Right cardiac atrium (tissue), 5 donors: ENCODE measurements at regions not wholly inside any gene's neighbourhood (a gene's known extent, or its start where the extent isn't known, plus 50 kb on each side); places are given as distances from the start of the nearest gene placed in this dataset.

Experiments
- ATAC-seq, 2 donors: fragments of 200-7000 bp; cut with Tn5 transposase; one replicate each; pipeline versions ENCODE4 v1.8.0 to v1.9.1; 2020; ENCODE audit warnings: moderate library complexity in 2 of 2, mild to moderate bottlenecking in 1 of 2
- DNase-seq, 3 donors: peaks; one replicate each; pipeline ENCODE4 v3.0.0-alpha.2; 2020
- H3K27ac ChIP-seq: one replicate; pipeline ENCODE4 v1.5.1; 2013; ENCODE audit warnings: mild to moderate bottlenecking, low read length, control low read depth, moderate library complexity
- H3K27me3 ChIP-seq: one replicate; pipeline ENCODE4 v1.6.1; 2013; ENCODE audit not compliant: control insufficient read depth, insufficient read depth
- H3K4me1 ChIP-seq: one replicate; pipeline ENCODE4 v1.6.1; 2013; ENCODE audit warnings: low read length; ENCODE audit not compliant: control insufficient read depth, insufficient read depth
- H3K4me3 ChIP-seq: one replicate; pipeline ENCODE4 v1.5.1; 2013; ENCODE audit warnings: low read length, control low read depth
- H3K9me3 ChIP-seq: one replicate; pipeline ENCODE4 v1.6.1; 2013; ENCODE audit warnings: low read length; ENCODE audit not compliant: control insufficient read depth
- WGBS: extraction: QIAGEN DNeasy Blood & Tissue Kit; methylation state at CpG from one replicate; pipeline ENCODE4 v1.1.7; 2013; 5-methylcytosine and 5-hydroxymethylcytosine counted together
- intact Hi-C, 4 donors: fragments of 100-400 bp; cut with DNase I; formaldehyde crosslinking; loops; one replicate each; pipeline versions ENCODE4 v1.11.0 to v1.14.0; 2022 to 2023
- donor health status: healthy with polysubstance abuse.
- donor health status: DM: no; HTN: yes; CAD: no.
- donor health status: DM: no; HTN: no; CAD: no.
- donor health status: DM: no; HTN: yes; CAD: no; lungs with severe emphysema.
- donor health status: DM: yes; HTN: yes; CAD: no.

- Histone ChIP-seq H3K4me3 (no peak overlapping the region), H3K27ac (no peak overlapping the region), H3K9me3 (no peaks in the 10 kb centered on the region), H3K27me3 (no peaks in the 10 kb centered on the region), H3K4me1 (no peaks in the 10 kb centered on the region)
- 44% methylated on average over 5 of the region's 5 CpGs for WGBS
- DNase-seq (no peak), ATAC-seq (no peak)
- intact Hi-C loops, result no loop called here
Observed at GRCh38 chr5:53350368-53350767, 130.1 kb upstream of the FST start.

GRCh38 chr5:53350991-53351770 lies 129.2 kb upstream of the FST start:
- no peak for ATAC-seq
- Histone ChIP-seq H3K4me3 (no peak overlapping the region), H3K9me3 (no peaks in the 10 kb centered on the region), H3K4me1 (no peaks in the 10 kb centered on the region), H3K27me3 (no peaks in the 10 kb centered on the region), H3K27ac (no peak overlapping the region)
- no peak for DNase-seq
- WGBS, result 94% methylated on average over 4 of the region's 4 CpGs
- intact Hi-C loops, result no loop called here

GRCh38 chr5:53355316-53355715 lies 125.1 kb upstream of the FST start:
- intact Hi-C loops, result no loop called here

GRCh38 chr5:53355931-53356330 lies 124.5 kb upstream of the FST start:
- Histone ChIP-seq H3K4me1 (peaks cover 2% of the 10 kb centered on the region), H3K27me3 (no peaks in the 10 kb centered on the region), H3K27ac (no peak overlapping the region), H3K9me3 (no peaks in the 10 kb centered on the region), H3K4me3 (no peak overlapping the region)
- ATAC-seq (no peak), DNase-seq (no peak)
- intact Hi-C loops, result no loop called here
- WGBS, result 31% methylated on average over 1 of the region's 1 CpG

More at GRCh38 chr5:53355316-53355715, 125.1 kb upstream of the FST start:
- Histone ChIP-seq H3K27me3 (no peaks in the 10 kb centered on the region), H3K4me3 (no peak overlapping the region), H3K27ac (no peak overlapping the region), H3K4me1 (peaks cover 2% of the 10 kb centered on the region), H3K9me3 (no peaks in the 10 kb centered on the region)
- DNase-seq (peak in 1 of 3 donors; percentile 11), ATAC-seq (no peak)
- 65% methylated on average over 5 of the region's 5 CpGs for WGBS

- H3K27me3 ChIP-seq, result no peaks in the 10 kb centered on the region
- no peak for DNase-seq
- intact Hi-C loops, result no loop called here
- H3K27ac ChIP-seq, result no peak overlapping the region
- WGBS, result 91% methylated on average over 4 of the region's 4 CpGs
- H3K4me3 ChIP-seq, result no peak overlapping the region
- no peak for ATAC-seq
- H3K9me3 ChIP-seq, result no peaks in the 10 kb centered on the region
- H3K4me1 ChIP-seq, result peaks cover 2% of the 10 kb centered on the region
Observed at GRCh38 chr5:53357439-53357838, 123.0 kb upstream of the FST start.

- no peak for DNase-seq
- no peaks in the 10 kb centered on the region for H3K9me3 ChIP-seq
- no peak overlapping the region for H3K4me3 ChIP-seq
- H3K27me3 ChIP-seq, result no peaks in the 10 kb centered on the region
- H3K27ac ChIP-seq, result no peak overlapping the region
- H3K4me1 ChIP-seq, result peaks cover 2% of the 10 kb centered on the region
- intact Hi-C loops, result no loop called here
- no peak for ATAC-seq
- 75% methylated on average over 2 of the region's 2 CpGs for WGBS
Observed at GRCh38 chr5:53358794-53359193, 121.6 kb upstream of the FST start.

DNA sequence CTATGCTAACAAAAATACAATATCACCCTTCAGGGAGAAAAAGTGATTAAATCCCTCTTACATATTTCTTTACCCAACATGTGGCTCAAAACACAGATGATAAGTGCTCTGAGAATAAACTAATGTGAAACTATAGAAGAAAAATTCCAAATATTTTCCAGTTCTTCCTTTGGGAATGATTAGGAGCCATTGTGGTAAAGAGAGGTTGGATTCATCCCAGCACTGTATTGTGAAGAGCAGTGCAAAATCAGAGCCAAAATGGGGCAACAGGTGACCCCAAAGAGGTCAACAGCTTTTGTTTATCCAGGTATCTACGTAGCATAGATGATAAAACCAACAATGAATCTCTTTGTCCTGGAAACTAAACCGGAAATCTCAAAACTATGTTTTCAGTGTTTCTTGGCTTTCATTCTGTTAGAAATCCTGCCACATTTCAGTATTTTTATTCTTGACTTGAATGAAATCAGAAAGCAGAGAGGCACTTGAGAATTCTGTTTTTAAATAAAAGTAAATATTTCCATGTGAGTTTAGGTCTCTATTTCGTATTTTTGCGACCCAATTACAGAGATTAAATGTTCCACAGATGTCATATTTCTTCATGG lies 120.4 kb upstream of the FST start:
- Histone ChIP-seq H3K9me3 (no peaks in the 10 kb centered on the region), H3K4me1 (peaks cover 2% of the 10 kb centered on the region), H3K4me3 (no peak overlapping the region), H3K27me3 (no peaks in the 10 kb centered on the region), H3K27ac (peak overlapping the region; percentile 68)
- 39% methylated on average over 4 of the region's 4 CpGs for WGBS
- intact Hi-C loops, result no loop called here
- DNase-seq (no peak), ATAC-seq (no peak)

DNA sequence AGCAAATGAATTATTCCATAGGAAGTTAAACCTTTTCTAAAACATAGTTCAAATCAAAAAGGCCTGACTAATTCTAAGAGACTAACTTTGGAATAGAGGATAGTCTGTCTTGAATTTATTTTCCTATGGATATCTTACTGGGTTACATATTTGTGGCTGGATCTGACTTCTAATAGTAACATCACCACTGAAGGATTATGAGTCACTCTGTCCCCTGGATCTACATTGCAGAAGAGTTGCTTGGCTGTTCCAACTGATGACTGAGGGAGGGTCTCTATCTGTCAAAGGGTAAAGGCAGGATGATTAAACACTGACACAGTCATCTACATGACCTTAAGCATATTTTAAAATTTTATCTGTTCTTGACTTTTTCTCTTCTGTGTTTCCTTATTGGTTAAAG lies 119.6 kb upstream of the FST start:
- intact Hi-C loops, result no loop called here
- ATAC-seq, result peak in 1 of 2 donors; percentile 25

GRCh38 chr5:53361708-53362107 lies 118.7 kb upstream of the FST start:
- intact Hi-C loops, result no loop called here
- H3K27ac ChIP-seq, result no peak overlapping the region
- H3K27me3 ChIP-seq, result no peaks in the 10 kb centered on the region
- no peak for DNase-seq
- no peak overlapping the region for H3K4me3 ChIP-seq
- no peak for ATAC-seq
- H3K4me1 ChIP-seq, result peaks cover 2% of the 10 kb centered on the region
- H3K9me3 ChIP-seq, result no peaks in the 10 kb centered on the region
- WGBS, result 91% methylated on average over 4 of the region's 4 CpGs

More for the DNA sequence above, 119.6 kb upstream of the FST start:
- Histone ChIP-seq H3K9me3 (no peaks in the 10 kb centered on the region), H3K27ac (no peak overlapping the region), H3K27me3 (no peaks in the 10 kb centered on the region), H3K4me3 (no peak overlapping the region), H3K4me1 (peaks cover 2% of the 10 kb centered on the region)
- no peak for DNase-seq

DNA sequence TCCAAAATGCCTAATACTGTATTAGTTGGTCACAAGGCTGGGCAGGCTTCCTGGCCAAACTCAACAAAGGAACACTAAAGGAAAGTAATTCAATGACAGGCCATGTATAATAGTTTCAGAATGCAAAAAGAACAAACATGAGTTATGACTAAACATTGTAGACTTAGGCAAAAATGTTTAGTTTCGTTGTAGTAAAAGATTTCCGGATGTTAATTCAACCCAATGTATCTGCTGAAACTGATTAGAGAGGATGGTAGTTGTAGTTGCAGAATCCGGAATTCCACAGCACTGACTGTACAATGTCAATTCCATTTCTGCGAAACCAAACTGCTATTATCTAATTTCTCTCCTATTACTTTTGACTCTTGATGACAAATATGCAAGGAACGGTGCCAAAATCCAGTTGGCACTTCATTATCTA lies 117.9 kb upstream of the FST start:
- Histone ChIP-seq H3K27ac (no peak overlapping the region), H3K4me1 (peaks cover 2% of the 10 kb centered on the region), H3K9me3 (no peaks in the 10 kb centered on the region), H3K4me3 (no peak overlapping the region), H3K27me3 (no peaks in the 10 kb centered on the region)
- intact Hi-C loops, result no loop called here
- WGBS, result 54% methylated on average over 5 of the region's 5 CpGs
- no peak for DNase-seq
- ATAC-seq, result peak; percentile 64 to 78

GRCh38 chr5:53364061-53364460 lies 116.4 kb upstream of the FST start:
- peaks cover under 1% of the 10 kb centered on the region for H3K4me1 ChIP-seq
- intact Hi-C loops, result no loop called here
- H3K4me3 ChIP-seq, result no peak overlapping the region
- no peak overlapping the region for H3K27ac ChIP-seq
- peak in 1 of 3 donors; percentile 67 for DNase-seq
- ATAC-seq, result peak; percentile 44 to 60
- H3K27me3 ChIP-seq, result no peaks in the 10 kb centered on the region
- whole genome bisulfite sequencing, result 48% methylated on average over 3 of the region's 3 CpGs
- no peaks in the 10 kb centered on the region for H3K9me3 ChIP-seq
